GM10266 (cell line): ENCODE measurements at regions not wholly inside any gene's neighbourhood (a gene's known extent, or its start where the extent isn't known, plus 50 kb on each side); places are given as distances from the start of the nearest gene placed in this dataset.

Experiments
- DNase-seq: peaks from one replicate; pipeline ENCODE4 v3.0.0; 2012; ENCODE audit errors: extremely low spot score
- CTCF ChIP-seq: IDR thresholded peaks from 2 replicates; pipeline ENCODE4 v1.5.1; 2012; ENCODE audit warnings: mild to moderate bottlenecking, low read depth; ENCODE audit not compliant: control insufficient read depth, insufficient read depth; ENCODE audit errors: missing control alignments

DNA sequence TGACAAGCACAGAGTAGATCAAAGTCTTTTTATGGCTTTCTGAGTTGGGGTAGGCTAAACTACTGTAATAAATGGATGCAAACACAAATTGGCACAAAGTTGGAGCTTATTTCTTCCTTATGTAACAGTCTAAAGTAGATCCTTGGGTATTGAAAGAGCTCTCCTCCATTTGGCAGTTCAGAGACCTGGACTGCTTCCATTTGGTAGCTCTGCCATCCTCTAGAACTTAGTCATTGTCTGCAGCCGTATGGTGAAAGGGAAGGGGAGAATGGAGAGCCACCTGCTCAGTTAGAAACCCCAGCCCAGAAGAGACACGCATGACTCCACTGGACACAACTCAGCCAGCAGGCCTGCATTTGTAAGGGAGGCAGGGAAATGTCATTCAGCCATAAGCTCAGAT lies 345.0 kb downstream of the DMAC1 start:
- TF ChIP-seq CTCF, result no peak

DNA sequence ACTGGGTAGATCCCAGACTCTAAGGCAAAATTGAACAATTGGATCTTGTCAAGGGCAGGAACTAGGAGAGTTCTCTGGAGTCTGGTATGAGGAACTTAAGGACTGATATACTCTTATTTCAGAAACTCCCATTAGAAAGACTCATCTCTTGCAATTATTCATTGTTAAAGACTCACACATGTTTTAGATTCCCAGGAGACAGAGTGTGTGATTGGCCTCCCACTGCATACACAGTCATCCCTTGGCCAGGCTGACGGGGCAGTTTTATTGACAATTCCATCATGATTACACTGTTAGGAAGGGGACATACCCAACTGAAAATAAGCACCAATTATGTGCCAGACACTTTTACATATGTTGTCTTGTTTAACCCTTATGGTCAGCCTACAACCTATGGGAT lies 347.2 kb downstream of the DMAC1 start:
- no peak for TF ChIP-seq CTCF
- DNase-seq, result no peak

More for the DNA sequence above, 345.0 kb downstream of the DMAC1 start:
- DNase-seq, result no peak

GRCh38 chr9:7451062-7451461 lies 348.5 kb downstream of the DMAC1 start:
- no peak for DNase-seq
- no peak for TF ChIP-seq CTCF

- no peak for DNase-seq
Observed at GRCh38 chr9:7443541-7443940, 356.0 kb downstream of the DMAC1 start.

DNA sequence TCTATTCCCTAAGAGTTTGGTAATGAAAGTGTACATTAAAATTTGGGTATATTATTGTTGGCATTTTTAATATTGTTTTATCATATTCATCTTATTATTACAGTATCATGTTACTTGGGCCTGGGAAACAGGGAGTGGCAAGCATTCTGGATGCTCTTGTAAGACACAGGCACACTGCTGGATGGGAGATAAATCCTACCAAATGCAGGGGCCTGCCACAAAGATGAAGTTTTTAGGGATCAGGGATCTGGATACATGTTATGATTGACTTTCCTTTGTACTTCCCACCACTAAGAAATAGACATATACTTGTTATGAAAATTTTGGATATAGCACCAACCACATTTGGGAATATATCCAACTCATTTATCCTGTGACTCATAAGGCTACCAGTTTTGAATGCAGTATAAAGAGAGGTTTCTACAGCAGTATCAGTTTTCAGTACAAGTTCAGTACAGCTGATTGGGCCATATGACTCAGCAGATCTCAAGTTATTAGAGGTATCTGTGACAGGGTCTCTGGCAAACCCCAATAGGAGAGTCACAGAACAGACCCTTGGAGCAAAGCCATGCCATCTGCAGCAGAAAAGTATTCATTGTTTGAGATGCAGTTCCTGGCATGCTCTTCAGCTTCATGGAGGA lies 360.1 kb downstream of the DMAC1 start:
- DNase-seq, result no peak
- TF ChIP-seq CTCF, result no peak

More at GRCh38 chr9:7443541-7443940, 356.0 kb downstream of the DMAC1 start:
- no peak for TF ChIP-seq CTCF

GRCh38 chr9:7436754-7437153 lies 362.8 kb downstream of the DMAC1 start:
- no peak for TF ChIP-seq CTCF
- DNase-seq, result no peak

DNA sequence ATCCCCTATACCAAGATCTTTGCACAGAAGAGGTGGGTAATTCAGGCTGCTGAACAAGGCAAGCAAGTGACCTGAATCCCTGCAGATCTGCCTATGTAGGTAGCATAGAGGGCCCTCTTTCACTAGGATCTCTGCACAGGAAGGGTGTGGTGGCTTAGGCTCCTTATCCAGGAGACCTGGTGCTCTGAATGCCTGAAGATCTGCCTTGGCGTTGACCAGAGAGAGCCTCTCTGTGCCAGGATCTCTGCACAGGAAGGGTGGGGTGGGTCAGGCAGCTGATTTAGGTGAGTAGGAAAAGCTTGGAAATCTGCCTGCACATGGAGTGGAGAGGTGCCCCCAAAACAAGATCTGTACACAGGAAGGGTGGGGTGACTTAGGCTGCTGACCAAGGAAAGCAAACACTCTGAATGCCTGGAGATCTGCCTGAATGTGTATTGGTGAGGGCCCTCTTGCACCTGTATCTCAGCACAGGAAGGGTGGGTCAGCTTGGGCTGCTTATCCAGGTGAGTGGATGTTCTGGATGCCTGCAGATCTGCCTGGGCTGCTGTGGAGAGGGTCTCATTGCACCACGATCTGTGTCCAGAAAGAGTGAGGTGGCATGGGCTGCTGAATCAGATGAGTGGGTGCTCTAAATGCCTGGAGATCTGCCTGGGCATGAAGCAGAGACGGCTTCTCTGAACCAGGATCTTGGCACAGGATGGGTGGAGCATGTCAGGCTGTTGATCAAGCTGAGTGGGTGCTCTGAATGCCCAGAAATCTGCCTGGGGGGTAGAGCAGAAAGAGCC lies 365.9 kb downstream of the DMAC1 start:
- TF ChIP-seq CTCF, result no peak
- DNase-seq, result no peak
